HG02870 (cell line): ENCODE measurements at regions not wholly inside any gene's neighbourhood (a gene's known extent, or its start where the extent isn't known, plus 50 kb on each side); places are given as distances from the start of the nearest gene placed in this dataset.
"Not testable (repeated sequence)": the region's sequence is repeated elsewhere in the genome, so short reads cannot be mapped to it uniquely, and the experiment has no call there.

Experiments used
- ATAC-seq: cut with Tn5 transposase; IDR thresholded peaks from one replicate; pipeline ENCODE4 v1.9.1; 2021; ENCODE audit warnings: mild to moderate bottlenecking, moderate library complexity; ENCODE audit not compliant: unreplicated experiment

GRCh38 chr11:87971354-87971753, 203.9 kb downstream of the RAB38 start:
- no peak for ATAC-seq

GRCh38 chr11:87970762-87971161, 204.5 kb downstream of the RAB38 start:
- no peak for ATAC-seq

- no peak for ATAC-seq
These were observed 207.8 kb downstream of the RAB38 start for GRCh38 chr11:87967459-87967858.

- no peak for ATAC-seq
These were observed 208.5 kb downstream of the RAB38 start for GRCh38 chr11:87966694-87967093.

GRCh38 chr11:87966216-87966615, 209.0 kb downstream of the RAB38 start:
- no peak for ATAC-seq

GRCh38 chr11:87961606-87962005, 213.6 kb downstream of the RAB38 start:
- no peak for ATAC-seq

GRCh38 chr11:87957961-87958360, 217.3 kb downstream of the RAB38 start:
- ATAC-seq = no peak

- ATAC-seq = no peak
These were observed 220.8 kb downstream of the RAB38 start for GRCh38 chr11:87954476-87954875.

- no peak for ATAC-seq
These were observed 232.5 kb downstream of the RAB38 start for GRCh38 chr11:87942786-87943185.

GRCh38 chr11:87934182-87934581, 241.1 kb downstream of the RAB38 start:
- ATAC-seq = no peak

GRCh38 chr11:87926250-87926970, 248.8 kb downstream of the RAB38 start:
- ATAC-seq = no peak

GRCh38 chr11:87924125-87924524, 251.1 kb downstream of the RAB38 start:
- ATAC-seq = no peak

- no peak for ATAC-seq
These were observed 258.1 kb downstream of the RAB38 start for GRCh38 chr11:87917111-87917510.

- no peak for ATAC-seq
These were observed 266.1 kb downstream of the RAB38 start for GRCh38 chr11:87909178-87909577.

GRCh38 chr11:87908086-87908485, 267.2 kb downstream of the RAB38 start:
- no peak for ATAC-seq

- ATAC-seq = no peak
These were observed 271.9 kb downstream of the RAB38 start for GRCh38 chr11:87903345-87903744.

- no peak for ATAC-seq
These were observed 273.9 kb downstream of the RAB38 start for GRCh38 chr11:87901341-87901740.

GRCh38 chr11:87897921-87898320, 277.3 kb downstream of the RAB38 start:
- no peak for ATAC-seq

GRCh38 chr11:87897071-87897470, 278.2 kb downstream of the RAB38 start:
- no peak for ATAC-seq

- ATAC-seq = no peak
These were observed 280.3 kb downstream of the RAB38 start for GRCh38 chr11:87894961-87895360.

GRCh38 chr11:87892291-87892690, 283.0 kb downstream of the RAB38 start:
- no peak for ATAC-seq

GRCh38 chr11:87889126-87889525, 286.1 kb downstream of the RAB38 start:
- no peak for ATAC-seq

GRCh38 chr11:87885084-87885483, 290.2 kb downstream of the RAB38 start:
- not testable (repeated sequence) for ATAC-seq
